ENCODE measurements at regions not wholly inside any gene's neighbourhood (a gene's known extent, or its start where the extent isn't known, plus 50 kb on each side); places are given as distances from the start of the nearest gene placed in this dataset.

DNA sequence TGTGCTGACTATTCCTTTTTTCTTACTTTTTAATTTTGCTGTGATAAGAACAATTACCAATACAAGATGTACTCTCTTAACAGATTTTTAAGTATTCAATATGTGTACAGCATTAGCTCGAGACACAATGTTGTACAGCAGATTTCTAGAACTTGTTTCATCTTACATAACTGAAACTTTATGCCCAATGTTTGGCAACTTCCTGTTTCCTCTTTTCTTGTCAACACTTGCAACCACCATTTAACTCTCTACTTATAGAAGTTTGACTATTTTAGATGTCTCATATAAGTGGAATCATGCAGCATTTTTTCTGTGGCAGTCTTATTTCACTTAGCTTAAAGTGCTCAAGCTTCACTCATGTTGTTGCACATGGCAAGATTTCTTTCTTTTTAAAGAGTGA, 1426.8 kb downstream of the SLITRK5 start:
- no peak for DNase-seq (ENCODE audit: low spot score in 2 of 2)
- no peaks in the 10 kb centered on the region for H3K36me3 ChIP-seq
- no peaks in the 10 kb centered on the region for H3K4me1 ChIP-seq
- H3K27me3 ChIP-seq: no peaks in the 10 kb centered on the region
- TF ChIP-seq, protein P1, sequence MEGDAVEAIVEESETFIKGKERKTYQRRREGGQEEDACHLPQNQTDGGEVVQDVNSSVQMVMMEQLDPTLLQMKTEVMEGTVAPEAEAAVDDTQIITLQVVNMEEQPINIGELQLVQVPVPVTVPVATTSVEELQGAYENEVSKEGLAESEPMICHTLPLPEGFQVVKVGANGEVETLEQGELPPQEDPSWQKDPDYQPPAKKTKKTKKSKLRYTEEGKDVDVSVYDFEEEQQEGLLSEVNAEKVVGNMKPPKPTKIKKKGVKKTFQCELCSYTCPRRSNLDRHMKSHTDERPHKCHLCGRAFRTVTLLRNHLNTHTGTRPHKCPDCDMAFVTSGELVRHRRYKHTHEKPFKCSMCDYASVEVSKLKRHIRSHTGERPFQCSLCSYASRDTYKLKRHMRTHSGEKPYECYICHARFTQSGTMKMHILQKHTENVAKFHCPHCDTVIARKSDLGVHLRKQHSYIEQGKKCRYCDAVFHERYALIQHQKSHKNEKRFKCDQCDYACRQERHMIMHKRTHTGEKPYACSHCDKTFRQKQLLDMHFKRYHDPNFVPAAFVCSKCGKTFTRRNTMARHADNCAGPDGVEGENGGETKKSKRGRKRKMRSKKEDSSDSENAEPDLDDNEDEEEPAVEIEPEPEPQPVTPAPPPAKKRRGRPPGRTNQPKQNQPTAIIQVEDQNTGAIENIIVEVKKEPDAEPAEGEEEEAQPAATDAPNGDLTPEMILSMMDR (IDR thresholded peaks at IDR 0.05): no peak
- intact Hi-C loops (cut with DNase I): no loop called here
- H3K9me3 ChIP-seq: no peaks in the 10 kb centered on the region
- H3K27ac ChIP-seq: no peak overlapping the region
- H3K4me3 ChIP-seq: no peak overlapping the region

DNA sequence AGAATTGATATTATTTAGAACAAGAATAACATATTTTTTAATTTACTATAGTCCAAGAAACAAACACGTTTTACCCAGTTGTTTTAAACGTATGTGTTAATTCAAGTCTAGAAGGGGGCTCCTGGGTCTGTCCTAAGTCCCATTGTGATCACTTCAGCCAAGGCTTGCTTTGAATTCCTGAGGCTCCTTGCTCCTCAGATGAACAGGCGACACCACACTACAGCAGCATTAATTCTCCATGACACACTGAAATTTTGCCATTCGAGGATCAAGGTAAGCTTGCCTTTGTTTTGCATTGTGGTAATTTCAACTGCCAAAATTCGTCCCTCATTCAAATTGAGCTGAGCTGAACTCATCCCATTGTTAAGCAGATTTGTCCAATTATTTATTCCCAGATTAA, 1442.6 kb downstream of the SLITRK5 start:
- intact Hi-C loops (cut with DNase I): no loop called here
- Histone ChIP-seq H3K9me3 (no peaks in the 10 kb centered on the region), H3K4me3 (no peak overlapping the region), H3K4me1 (no peaks in the 10 kb centered on the region), H3K36me3 (no peaks in the 10 kb centered on the region), H3K27me3 (no peaks in the 10 kb centered on the region), H3K27ac (no peak overlapping the region)
- DNase-seq (ENCODE audit: low spot score in 2 of 2): no peak
- TF ChIP-seq, protein P1 (IDR thresholded peaks at IDR 0.05): no peak

DNA sequence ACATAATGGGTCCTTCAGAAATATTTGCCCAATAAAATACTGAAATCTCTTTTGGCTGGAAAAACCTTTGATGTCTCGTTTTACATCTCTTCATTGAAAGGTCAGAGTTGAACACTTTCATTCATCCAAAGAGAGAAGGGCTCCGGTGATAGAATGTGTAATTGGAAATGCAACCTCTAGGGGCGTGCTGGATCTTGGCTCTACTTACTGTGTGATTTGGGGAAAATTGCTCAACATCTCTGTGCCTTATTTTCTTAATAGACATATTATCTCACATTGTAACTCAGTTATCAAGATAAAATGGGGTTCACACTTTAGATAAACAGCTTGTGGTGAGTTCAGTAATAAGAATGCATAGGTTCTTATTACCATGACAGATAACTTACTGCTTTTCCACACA, 1444.1 kb downstream of the SLITRK5 start:
- no peaks in the 10 kb centered on the region for H3K4me1 ChIP-seq
- no peak overlapping the region for H3K4me3 ChIP-seq
- no peaks in the 10 kb centered on the region for H3K27me3 ChIP-seq
- TF ChIP-seq, protein P1 (IDR thresholded peaks at IDR 0.05): no peak
- intact Hi-C loops (cut with DNase I): no loop called here
- H3K9me3 ChIP-seq: no peaks in the 10 kb centered on the region
- no peaks in the 10 kb centered on the region for H3K36me3 ChIP-seq
- no peak overlapping the region for H3K27ac ChIP-seq
- DNase-seq (ENCODE audit: low spot score in 2 of 2): no peak

DNA sequence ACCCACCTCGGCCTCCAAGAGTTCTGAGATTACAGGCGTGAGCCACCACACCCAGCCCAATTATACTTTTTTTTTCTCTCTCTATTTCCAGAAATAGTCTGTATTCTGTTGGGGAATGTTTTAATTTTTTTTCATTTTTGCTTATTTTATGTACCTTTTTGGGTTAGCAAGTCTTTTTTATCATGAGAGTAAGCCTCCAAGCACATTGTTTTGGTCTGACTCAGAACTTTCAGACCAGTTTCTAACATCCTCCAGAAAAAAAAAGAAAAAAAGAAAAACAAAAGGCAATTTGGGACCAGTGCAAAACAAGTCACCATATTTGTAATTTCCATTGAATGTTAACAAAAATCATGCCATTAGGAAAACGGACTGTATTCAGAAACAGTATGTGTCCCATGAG, 1465.5 kb downstream of the SLITRK5 start:
- H3K4me1 ChIP-seq: no peaks in the 10 kb centered on the region
- DNase-seq (ENCODE audit: low spot score in 2 of 2): no peak
- TF ChIP-seq, protein P1 (IDR thresholded peaks at IDR 0.05): no peak
- H3K27ac ChIP-seq: no peak overlapping the region
- H3K4me3 ChIP-seq: no peak overlapping the region
- H3K27me3 ChIP-seq: no peaks in the 10 kb centered on the region
- intact Hi-C loops (cut with DNase I): no loop called here
- H3K36me3 ChIP-seq: no peaks in the 10 kb centered on the region
- no peaks in the 10 kb centered on the region for H3K9me3 ChIP-seq

DNA sequence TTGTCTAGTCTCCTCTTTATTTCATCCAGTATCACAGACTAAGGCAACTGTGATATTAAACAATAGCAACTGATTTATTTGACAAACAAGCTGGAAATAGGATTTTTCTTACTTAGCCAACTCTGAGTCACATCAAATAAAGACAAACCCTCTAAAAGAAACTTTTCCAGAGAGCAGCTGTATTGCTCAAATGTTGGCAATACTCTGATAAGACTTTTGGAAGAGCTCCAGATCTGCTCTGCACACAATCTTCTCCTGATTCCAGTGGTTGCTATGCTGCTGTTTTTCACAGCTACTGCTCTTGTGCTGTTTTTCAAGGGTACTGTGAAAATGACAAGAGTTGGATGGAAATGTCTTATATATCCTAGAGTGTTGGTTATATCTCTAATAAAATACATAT, 1479.2 kb downstream of the SLITRK5 start:
- intact Hi-C loops (cut with DNase I): no loop called here
- Histone ChIP-seq H3K4me3 (no peak overlapping the region), H3K36me3 (no peaks in the 10 kb centered on the region), H3K27ac (no peak overlapping the region), H3K9me3 (peaks cover 0 to 4% of the 10 kb centered on the region in 2 donors), H3K4me1 (no peaks in the 10 kb centered on the region), H3K27me3 (no peaks in the 10 kb centered on the region)
- no peak for DNase-seq (ENCODE audit: low spot score in 2 of 2)
- TF ChIP-seq, protein P1 (IDR thresholded peaks at IDR 0.05): no peak

DNA sequence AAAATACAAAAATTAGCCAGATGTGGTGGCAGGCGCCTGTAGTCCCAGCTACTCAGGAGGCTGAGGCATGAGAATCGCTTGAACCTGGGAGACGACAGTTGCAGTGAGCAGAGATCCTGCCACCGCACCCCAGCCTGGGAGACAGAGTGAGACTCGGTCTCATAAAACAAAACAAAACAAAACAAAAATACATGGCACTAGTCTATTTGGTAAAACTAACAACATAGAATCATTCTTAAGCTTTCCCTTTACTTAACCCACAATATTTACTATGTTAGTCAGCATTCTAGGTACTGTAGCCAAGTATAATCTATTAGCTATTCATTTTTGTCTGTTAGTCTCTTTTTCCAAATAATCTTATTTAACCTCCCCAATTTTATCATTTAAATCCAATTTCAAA, 1482.8 kb downstream of the SLITRK5 start:
- H3K27ac ChIP-seq: no peak overlapping the region
- H3K36me3 ChIP-seq: no peaks in the 10 kb centered on the region
- peaks cover 0 to 2% of the 10 kb centered on the region in 2 donors for H3K9me3 ChIP-seq
- no peaks in the 10 kb centered on the region for H3K27me3 ChIP-seq
- TF ChIP-seq, protein P1 (IDR thresholded peaks at IDR 0.05): no peak
- DNase-seq (ENCODE audit: low spot score in 2 of 2): no peak
- H3K4me1 ChIP-seq: no peaks in the 10 kb centered on the region
- H3K4me3 ChIP-seq: no peak overlapping the region
- intact Hi-C loops (cut with DNase I): no loop called here
